Stimulated activated CD4-positive, alpha-beta T cell treated with anti-CD3 and anti-CD28 coated beads, Interleukin-12 subunit alpha, Interleukin-12 subunit beta, amount 100 ng/mL, for 48 hours (primary cell): ENCODE measurements at regions not wholly inside any gene's neighbourhood (a gene's known extent, or its start where the extent isn't known, plus 50 kb on each side); places are given as distances from the start of the nearest gene placed in this dataset.

Experiments used
- DNase-seq, 3 donors: peaks; one replicate each; pipeline ENCODE4 v3.0.0-alpha.2; 2020; ENCODE audit warnings: low read depth in 2 of 3, low spot score in 1 of 3

- DNase-seq, result no peak
Observed at GRCh38 chr2:2931318-2932075, 446.1 kb downstream of the EIPR1 start.

- DNase-seq, result no peak
Observed at GRCh38 chr2:2930841-2931240, 446.8 kb downstream of the EIPR1 start.

GRCh38 chr2:2926858-2927175 lies 450.8 kb downstream of the EIPR1 start:
- no peak for DNase-seq

- DNase-seq, result no peak
Observed at GRCh38 chr2:2926009-2926857, 451.4 kb downstream of the EIPR1 start.

- DNase-seq, result no peak
Observed at GRCh38 chr2:2922156-2922555, 455.5 kb downstream of the EIPR1 start.

- no peak for DNase-seq
Observed at GRCh38 chr2:2921011-2921720, 456.5 kb downstream of the EIPR1 start.

GRCh38 chr2:2919574-2920365 lies 457.8 kb downstream of the EIPR1 start:
- no peak for DNase-seq

GRCh38 chr2:2919026-2919425 lies 458.6 kb downstream of the EIPR1 start:
- no peak for DNase-seq

- no peak for DNase-seq
Observed at GRCh38 chr2:2916621-2917020, 461.0 kb downstream of the EIPR1 start.

- no peak for DNase-seq
Observed at GRCh38 chr2:2914252-2914651, 463.4 kb downstream of the EIPR1 start.

- DNase-seq, result no peak
Observed at GRCh38 chr2:2913601-2914120, 464.0 kb downstream of the EIPR1 start.

- DNase-seq, result no peak
Observed at GRCh38 chr2:2912731-2913130, 464.9 kb downstream of the EIPR1 start.

- no peak for DNase-seq
Observed at GRCh38 chr2:2912293-2912692, 465.3 kb downstream of the EIPR1 start.

GRCh38 chr2:2910259-2910658 lies 467.4 kb downstream of the EIPR1 start:
- no peak for DNase-seq

- no peak for DNase-seq
Observed at GRCh38 chr2:2909086-2910035, 468.3 kb downstream of the EIPR1 start.

GRCh38 chr2:2906091-2906490 lies 471.5 kb downstream of the EIPR1 start:
- DNase-seq, result no peak

- no peak for DNase-seq
Observed at GRCh38 chr2:2904721-2905350, 472.8 kb downstream of the EIPR1 start.

GRCh38 chr2:2902547-2903281 lies 474.9 kb downstream of the EIPR1 start:
- DNase-seq, result no peak
